ENCODE measurements at regions not wholly inside any gene's neighbourhood (a gene's known extent, or its start where the extent isn't known, plus 50 kb on each side); places are given as distances from the start of the nearest gene placed in this dataset.

GRCh38 chr2:144751142-144751905 is 231.4 kb upstream of the ZEB2 start:
- no peak for TF ChIP-seq CTCF (IDR thresholded peaks at IDR 0.05; ENCODE audit: extremely low read depth, insufficient read depth, missing control alignments)
- in situ Hi-C loops (cut with MboI; ENCODE audit: low pct_unique_long_range_greater_than_20kb, low sequenced_read_pairs, unreplicated experiment), result no loop called here
- no peak for DNase-seq (ENCODE audit: low spot score)

- DNase-seq (ENCODE audit: low spot score), result no peak
- TF ChIP-seq CTCF (IDR thresholded peaks at IDR 0.05; ENCODE audit: extremely low read depth, insufficient read depth, missing control alignments), result no peak
- in situ Hi-C loops (cut with MboI; ENCODE audit: low pct_unique_long_range_greater_than_20kb, low sequenced_read_pairs, unreplicated experiment), result no loop called here
Observed at GRCh38 chr2:144749188-144749587, 229.3 kb upstream of the ZEB2 start.

- TF ChIP-seq CTCF (IDR thresholded peaks at IDR 0.05; ENCODE audit: extremely low read depth, insufficient read depth, missing control alignments), result no peak
- in situ Hi-C loops (cut with MboI; ENCODE audit: low pct_unique_long_range_greater_than_20kb, low sequenced_read_pairs, unreplicated experiment), result no loop called here
- DNase-seq (ENCODE audit: low spot score), result no peak
Observed at GRCh38 chr2:144748443-144748842, 228.5 kb upstream of the ZEB2 start.

- DNase-seq (ENCODE audit: low spot score), result no peak
- no peak for TF ChIP-seq CTCF (IDR thresholded peaks at IDR 0.05; ENCODE audit: extremely low read depth, insufficient read depth, missing control alignments)
- in situ Hi-C loops (cut with MboI; ENCODE audit: low pct_unique_long_range_greater_than_20kb, low sequenced_read_pairs, unreplicated experiment), result no loop called here
Observed at GRCh38 chr2:144747571-144747970, 227.7 kb upstream of the ZEB2 start.

- no peak for TF ChIP-seq CTCF (IDR thresholded peaks at IDR 0.05; ENCODE audit: extremely low read depth, insufficient read depth, missing control alignments)
- DNase-seq (ENCODE audit: low spot score), result no peak
- in situ Hi-C loops (cut with MboI; ENCODE audit: low pct_unique_long_range_greater_than_20kb, low sequenced_read_pairs, unreplicated experiment), result no loop called here
Observed at GRCh38 chr2:144745424-144745823, 225.5 kb upstream of the ZEB2 start.

GRCh38 chr2:144738749-144739148 is 218.8 kb upstream of the ZEB2 start:
- in situ Hi-C loops (cut with MboI; ENCODE audit: low pct_unique_long_range_greater_than_20kb, low sequenced_read_pairs, unreplicated experiment), result no loop called here
- TF ChIP-seq CTCF (IDR thresholded peaks at IDR 0.05; ENCODE audit: extremely low read depth, insufficient read depth, missing control alignments), result no peak
- DNase-seq (ENCODE audit: low spot score), result no peak

Measured in GM13977 (cell line).